GM12878 (cell line): ENCODE measurements at regions not wholly inside any gene's neighbourhood (a gene's known extent, or its start where the extent isn't known, plus 50 kb on each side); places are given as distances from the start of the nearest gene placed in this dataset.

Source experiments
- DPF2 ChIP-seq: fragments of 450-650 bp; IDR thresholded peaks from 2 replicates; pipeline ENCODE4 v1.6.1; 2017; ENCODE audit warnings: mild to moderate bottlenecking
- EZH2 ChIP-seq: IDR thresholded peaks from 2 replicates; pipeline ENCODE4 v1.6.1; 2012; ENCODE audit warnings: low read depth, mild to moderate bottlenecking, control low read depth, inconsistent platforms, low read length, borderline replicate concordance; ENCODE audit not compliant: control insufficient read depth
- IKZF2 ChIP-seq, 2 experiments: fragments of 450-650 bp; IDR thresholded peaks; 2 replicates each; pipeline ENCODE4 v1.6.1; 2017; ENCODE audit warnings: mild to moderate bottlenecking in 2 of 2, moderate library complexity in 2 of 2
- IRF4 ChIP-seq: IDR thresholded peaks from 2 replicates; pipeline ENCODE4 v1.6.1; 2011; ENCODE audit warnings: low read depth, low read length
- JUNB ChIP-seq: IDR thresholded peaks from 2 replicates; pipeline ENCODE4 v1.6.1; 2016; ENCODE audit warnings: antibody characterized with exemption, mild to moderate bottlenecking
- MEF2B ChIP-seq: fragments of 450-650 bp; IDR thresholded peaks from 2 replicates; pipeline ENCODE4 v1.6.1; 2018; ENCODE audit warnings: mild to moderate bottlenecking, moderate library complexity; ENCODE audit not compliant: partially characterized antibody, poor library complexity, severe bottlenecking
- PAX5 ChIP-seq: IDR thresholded peaks from 2 replicates; pipeline ENCODE4 v1.6.1; 2011; ENCODE audit warnings: low read depth, low read length, borderline replicate concordance
- RUNX3 ChIP-seq: IDR thresholded peaks from 2 replicates; pipeline ENCODE4 v1.6.1; 2012; ENCODE audit warnings: low read length, inconsistent platforms
- SIN3A ChIP-seq: IDR thresholded peaks from 2 replicates; pipeline ENCODE4 v1.6.1; 2012; ENCODE audit warnings: low read depth, low read length, improper control_type of control experiment
- SMARCA5 ChIP-seq: fragments of 450-650 bp; IDR thresholded peaks from 2 replicates; pipeline ENCODE4 v1.6.1; 2017; ENCODE audit warnings: mild to moderate bottlenecking
- YY1 ChIP-seq: IDR thresholded peaks from 2 replicates; pipeline ENCODE4 v1.6.1; 2011; ENCODE audit warnings: low read depth, mild to moderate bottlenecking, low read length
- ZNF217 ChIP-seq: fragments of 450-650 bp; IDR thresholded peaks from 2 replicates; pipeline ENCODE4 v1.6.1; 2017; ENCODE audit warnings: antibody characterized with exemption, mild to moderate bottlenecking
- TF ChIP-seq, protein P1 (sequence below): fragments of 450-650 bp; IDR thresholded peaks from 2 replicates; pipeline ENCODE4 v1.6.1; 2017; ENCODE audit warnings: mild to moderate bottlenecking, moderate library complexity
- TF ChIP-seq, protein P2 (sequence below): IDR thresholded peaks from 2 replicates; pipeline ENCODE4 v1.6.1; 2012; ENCODE audit warnings: low read length, inconsistent platforms
- TF ChIP-seq, protein P3 (sequence below): fragments of 450-650 bp; IDR thresholded peaks from 2 replicates; pipeline ENCODE4 v1.6.1; 2018; ENCODE audit warnings: borderline replicate concordance, mild to moderate bottlenecking; ENCODE audit not compliant: partially characterized antibody
- TF ChIP-seq, protein P4 (sequence below): fragments of 450-650 bp; IDR thresholded peaks from 2 replicates; pipeline ENCODE4 v1.6.1; 2016; ENCODE audit warnings: mild to moderate bottlenecking
- TF ChIP-seq, protein P5 (sequence below): IDR thresholded peaks from 2 replicates; pipeline ENCODE4 v1.6.1; 2012; ENCODE audit warnings: low read depth, low read length, improper control_type of control experiment
- TF ChIP-seq, protein P6 (sequence below): fragments of 450-650 bp; IDR thresholded peaks from 2 replicates; pipeline ENCODE4 v1.6.1; 2017; ENCODE audit warnings: low read depth, mild to moderate bottlenecking, moderate library complexity

DNA sequence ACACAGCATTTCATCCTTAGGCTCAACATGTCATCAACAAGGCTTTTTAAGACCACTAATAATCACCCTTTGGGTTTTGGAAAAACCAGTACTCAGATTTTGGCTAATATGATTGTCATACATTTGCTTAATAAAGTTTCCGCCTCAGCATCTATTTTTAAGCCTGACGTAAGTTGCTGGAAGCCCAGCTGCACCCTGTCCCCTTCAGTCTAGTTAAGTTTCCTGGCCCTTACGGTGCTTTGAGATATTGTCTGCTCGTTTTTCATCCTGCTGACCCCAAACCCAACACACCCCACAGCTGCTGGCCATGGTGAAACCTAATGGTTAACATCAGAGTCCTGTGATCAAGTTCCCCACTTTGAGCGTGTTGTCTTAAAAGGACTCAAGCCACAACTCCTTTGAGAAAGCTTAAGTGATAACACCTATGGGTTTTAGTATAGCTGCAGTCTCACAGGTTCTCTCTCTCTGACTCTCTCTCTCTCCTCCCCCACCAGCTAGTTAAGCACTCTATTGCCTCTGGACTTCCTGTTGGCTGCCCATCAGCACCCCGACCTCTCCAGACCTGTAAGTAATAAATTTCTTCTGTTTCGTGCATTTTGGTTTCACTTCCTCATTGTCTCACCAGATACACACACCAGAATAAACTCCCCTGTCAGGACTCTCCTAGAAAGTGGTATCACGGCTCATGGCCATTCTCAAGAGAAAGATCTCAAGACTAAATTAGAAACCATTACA, 802.0 kb downstream of the C6orf118 start (continued):
- TF ChIP-seq, protein P1, sequence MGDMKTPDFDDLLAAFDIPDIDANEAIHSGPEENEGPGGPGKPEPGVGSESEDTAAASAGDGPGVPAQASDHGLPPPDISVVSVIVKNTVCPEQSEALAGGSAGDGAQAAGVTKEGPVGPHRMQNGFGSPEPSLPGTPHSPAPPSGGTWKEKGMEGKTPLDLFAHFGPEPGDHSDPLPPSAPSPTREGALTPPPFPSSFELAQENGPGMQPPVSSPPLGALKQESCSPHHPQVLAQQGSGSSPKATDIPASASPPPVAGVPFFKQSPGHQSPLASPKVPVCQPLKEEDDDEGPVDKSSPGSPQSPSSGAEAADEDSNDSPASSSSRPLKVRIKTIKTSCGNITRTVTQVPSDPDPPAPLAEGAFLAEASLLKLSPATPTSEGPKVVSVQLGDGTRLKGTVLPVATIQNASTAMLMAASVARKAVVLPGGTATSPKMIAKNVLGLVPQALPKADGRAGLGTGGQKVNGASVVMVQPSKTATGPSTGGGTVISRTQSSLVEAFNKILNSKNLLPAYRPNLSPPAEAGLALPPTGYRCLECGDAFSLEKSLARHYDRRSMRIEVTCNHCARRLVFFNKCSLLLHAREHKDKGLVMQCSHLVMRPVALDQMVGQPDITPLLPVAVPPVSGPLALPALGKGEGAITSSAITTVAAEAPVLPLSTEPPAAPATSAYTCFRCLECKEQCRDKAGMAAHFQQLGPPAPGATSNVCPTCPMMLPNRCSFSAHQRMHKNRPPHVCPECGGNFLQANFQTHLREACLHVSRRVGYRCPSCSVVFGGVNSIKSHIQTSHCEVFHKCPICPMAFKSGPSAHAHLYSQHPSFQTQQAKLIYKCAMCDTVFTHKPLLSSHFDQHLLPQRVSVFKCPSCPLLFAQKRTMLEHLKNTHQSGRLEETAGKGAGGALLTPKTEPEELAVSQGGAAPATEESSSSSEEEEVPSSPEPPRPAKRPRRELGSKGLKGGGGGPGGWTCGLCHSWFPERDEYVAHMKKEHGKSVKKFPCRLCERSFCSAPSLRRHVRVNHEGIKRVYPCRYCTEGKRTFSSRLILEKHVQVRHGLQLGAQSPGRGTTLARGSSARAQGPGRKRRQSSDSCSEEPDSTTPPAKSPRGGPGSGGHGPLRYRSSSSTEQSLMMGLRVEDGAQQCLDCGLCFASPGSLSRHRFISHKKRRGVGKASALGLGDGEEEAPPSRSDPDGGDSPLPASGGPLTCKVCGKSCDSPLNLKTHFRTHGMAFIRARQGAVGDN, result peak; percentile 23; the same call in 1 of the 2 replicates
- TF ChIP-seq YY1 (no peak), IRF4 (peak; percentile 70; the same call in 1 of the 2 replicates), EZH2 (no peak), DPF2 (peak; percentile 93), MEF2B (peak; percentile 89), RUNX3 (peak; percentile 76), SIN3A (no peak), ZNF217 (peak; percentile 80), JUNB (peak; percentile 54), SMARCA5 (no peak), PAX5 (peak; percentile 59; the same call in 1 of the 2 replicates), IKZF2 (IDR thresholded peaks at IDR 0.05) (peak; percentile 92 to 94)
- TF ChIP-seq, protein P2, sequence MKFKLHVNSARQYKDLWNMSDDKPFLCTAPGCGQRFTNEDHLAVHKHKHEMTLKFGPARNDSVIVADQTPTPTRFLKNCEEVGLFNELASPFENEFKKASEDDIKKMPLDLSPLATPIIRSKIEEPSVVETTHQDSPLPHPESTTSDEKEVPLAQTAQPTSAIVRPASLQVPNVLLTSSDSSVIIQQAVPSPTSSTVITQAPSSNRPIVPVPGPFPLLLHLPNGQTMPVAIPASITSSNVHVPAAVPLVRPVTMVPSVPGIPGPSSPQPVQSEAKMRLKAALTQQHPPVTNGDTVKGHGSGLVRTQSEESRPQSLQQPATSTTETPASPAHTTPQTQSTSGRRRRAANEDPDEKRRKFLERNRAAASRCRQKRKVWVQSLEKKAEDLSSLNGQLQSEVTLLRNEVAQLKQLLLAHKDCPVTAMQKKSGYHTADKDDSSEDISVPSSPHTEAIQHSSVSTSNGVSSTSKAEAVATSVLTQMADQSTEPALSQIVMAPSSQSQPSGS, result peak; percentile 85
- TF ChIP-seq, protein P3, sequence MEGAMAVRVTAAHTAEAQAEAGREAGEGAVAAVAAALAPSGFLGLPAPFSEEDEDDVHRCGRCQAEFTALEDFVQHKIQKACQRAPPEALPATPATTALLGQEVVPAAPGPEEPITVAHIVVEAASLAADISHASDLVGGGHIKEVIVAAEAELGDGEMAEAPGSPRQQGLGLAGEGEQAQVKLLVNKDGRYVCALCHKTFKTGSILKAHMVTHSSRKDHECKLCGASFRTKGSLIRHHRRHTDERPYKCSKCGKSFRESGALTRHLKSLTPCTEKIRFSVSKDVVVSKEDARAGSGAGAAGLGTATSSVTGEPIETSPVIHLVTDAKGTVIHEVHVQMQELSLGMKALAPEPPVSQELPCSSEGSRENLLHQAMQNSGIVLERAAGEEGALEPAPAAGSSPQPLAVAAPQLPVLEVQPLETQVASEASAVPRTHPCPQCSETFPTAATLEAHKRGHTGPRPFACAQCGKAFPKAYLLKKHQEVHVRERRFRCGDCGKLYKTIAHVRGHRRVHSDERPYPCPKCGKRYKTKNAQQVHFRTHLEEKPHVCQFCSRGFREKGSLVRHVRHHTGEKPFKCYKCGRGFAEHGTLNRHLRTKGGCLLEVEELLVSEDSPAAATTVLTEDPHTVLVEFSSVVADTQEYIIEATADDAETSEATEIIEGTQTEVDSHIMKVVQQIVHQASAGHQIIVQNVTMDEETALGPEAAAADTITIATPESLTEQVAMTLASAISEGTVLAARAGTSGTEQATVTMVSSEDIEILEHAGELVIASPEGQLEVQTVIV, result peak; percentile 57
- TF ChIP-seq, protein P4, sequence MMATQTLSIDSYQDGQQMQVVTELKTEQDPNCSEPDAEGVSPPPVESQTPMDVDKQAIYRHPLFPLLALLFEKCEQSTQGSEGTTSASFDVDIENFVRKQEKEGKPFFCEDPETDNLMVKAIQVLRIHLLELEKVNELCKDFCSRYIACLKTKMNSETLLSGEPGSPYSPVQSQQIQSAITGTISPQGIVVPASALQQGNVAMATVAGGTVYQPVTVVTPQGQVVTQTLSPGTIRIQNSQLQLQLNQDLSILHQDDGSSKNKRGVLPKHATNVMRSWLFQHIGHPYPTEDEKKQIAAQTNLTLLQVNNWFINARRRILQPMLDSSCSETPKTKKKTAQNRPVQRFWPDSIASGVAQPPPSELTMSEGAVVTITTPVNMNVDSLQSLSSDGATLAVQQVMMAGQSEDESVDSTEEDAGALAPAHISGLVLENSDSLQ, result peak; percentile 86
- TF ChIP-seq, protein P5, sequence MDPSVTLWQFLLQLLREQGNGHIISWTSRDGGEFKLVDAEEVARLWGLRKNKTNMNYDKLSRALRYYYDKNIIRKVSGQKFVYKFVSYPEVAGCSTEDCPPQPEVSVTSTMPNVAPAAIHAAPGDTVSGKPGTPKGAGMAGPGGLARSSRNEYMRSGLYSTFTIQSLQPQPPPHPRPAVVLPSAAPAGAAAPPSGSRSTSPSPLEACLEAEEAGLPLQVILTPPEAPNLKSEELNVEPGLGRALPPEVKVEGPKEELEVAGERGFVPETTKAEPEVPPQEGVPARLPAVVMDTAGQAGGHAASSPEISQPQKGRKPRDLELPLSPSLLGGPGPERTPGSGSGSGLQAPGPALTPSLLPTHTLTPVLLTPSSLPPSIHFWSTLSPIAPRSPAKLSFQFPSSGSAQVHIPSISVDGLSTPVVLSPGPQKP, result peak; percentile 62; the same call in 1 of the 2 replicates
- TF ChIP-seq, protein P6, sequence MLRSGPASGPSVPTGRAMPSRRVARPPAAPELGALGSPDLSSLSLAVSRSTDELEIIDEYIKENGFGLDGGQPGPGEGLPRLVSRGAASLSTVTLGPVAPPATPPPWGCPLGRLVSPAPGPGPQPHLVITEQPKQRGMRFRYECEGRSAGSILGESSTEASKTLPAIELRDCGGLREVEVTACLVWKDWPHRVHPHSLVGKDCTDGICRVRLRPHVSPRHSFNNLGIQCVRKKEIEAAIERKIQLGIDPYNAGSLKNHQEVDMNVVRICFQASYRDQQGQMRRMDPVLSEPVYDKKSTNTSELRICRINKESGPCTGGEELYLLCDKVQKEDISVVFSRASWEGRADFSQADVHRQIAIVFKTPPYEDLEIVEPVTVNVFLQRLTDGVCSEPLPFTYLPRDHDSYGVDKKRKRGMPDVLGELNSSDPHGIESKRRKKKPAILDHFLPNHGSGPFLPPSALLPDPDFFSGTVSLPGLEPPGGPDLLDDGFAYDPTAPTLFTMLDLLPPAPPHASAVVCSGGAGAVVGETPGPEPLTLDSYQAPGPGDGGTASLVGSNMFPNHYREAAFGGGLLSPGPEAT, result peak; percentile 89
